HepG2 (cell line): ENCODE measurements at regions not wholly inside any gene's neighbourhood (a gene's known extent, or its start where the extent isn't known, plus 50 kb on each side); places are given as distances from the start of the nearest gene placed in this dataset.

Experiments
- ATAC-seq: fragments of 200-7000 bp; cut with Tn5 transposase; 3 replicates; pipeline ENCODE4 v1.9.1; 2020; ENCODE audit warnings: mild to moderate bottlenecking, moderate library complexity
- BruUV-seq: library from RNA; stranded (reverse); fragments of 400-500 nt; replicated peaks from 2 replicates; lab custom pipeline; 2021; lab: Mats Ljungman, UMichigan
- CTCF ChIA-PET: fragments of 300-600 bp; formaldehyde crosslinking; extraction: SDS; loops from one replicate; lab custom pipeline; 2021; ENCODE audit warnings: low total read pairs, inconsistent platforms, low intra/inter-chr PET ratio; lab: Yijun Ruan, JAX
- POLR2A ChIA-PET: fragments of 350-600 bp; sonication (Branson Sonifier 250); formaldehyde crosslinking; loops from one replicate; lab custom pipeline; 2020; ENCODE audit warnings: antibody characterized with exemption, inconsistent platforms; lab: Yijun Ruan, JAX
- DNase-seq: peaks from one replicate; pipeline ENCODE4 v3.0.0-alpha.2; 2015; ENCODE audit warnings: low spot score
- FAIRE-seq: peaks from 3 replicates; lab custom pipeline; 2011; peaks lifted over from hg19 to GRCh38; lab: Jason Lieb, UNC
- H2AFZ ChIP-seq: one replicate; pipeline ENCODE4 v1.6.1; 2011; ENCODE audit warnings: low read length, inconsistent platforms
- H3K27ac ChIP-seq: fragments of 300-600 bp; 3 replicates; pipeline ENCODE4 v1.8.0; 2011; ENCODE audit warnings: mixed run types, mild to moderate bottlenecking, mixed read lengths, low read length, inconsistent platforms; ENCODE audit not compliant: insufficient read depth; ENCODE audit errors: extremely low read length
- H3K27me3 ChIP-seq, 2 experiments: fragments of 200-600 bp in 1 of 2; 2 replicates in 1 of 2; 3 replicates in 1 of 2; pipeline versions ENCODE4 v1.6.0 to v1.8.0; 2011; ENCODE audit warnings: low read length in 2 of 2, mild to moderate bottlenecking in 2 of 2, moderate library complexity in 2 of 2, inconsistent platforms in 1 of 2; ENCODE audit not compliant: insufficient read depth in 2 of 2, control insufficient read depth in 1 of 2
- H3K36me3 ChIP-seq, 2 experiments: fragments of 200-600 bp in 1 of 2; replicated peaks in 1 of 2; 2 replicates in 1 of 2; 3 replicates in 1 of 2; pipeline versions ENCODE4 v1.5.1 to v1.8.0; 2011; ENCODE audit warnings: low read length in 2 of 2, inconsistent platforms in 1 of 2; ENCODE audit not compliant: insufficient read depth in 2 of 2, control insufficient read depth in 1 of 2
- H3K4me1 ChIP-seq: 2 replicates; pipeline ENCODE4 v1.5.1; 2012; ENCODE audit warnings: low read length, inconsistent platforms; ENCODE audit not compliant: insufficient read depth
- H3K4me2 ChIP-seq: 2 replicates; pipeline ENCODE4 v1.6.0; 2011; ENCODE audit warnings: low read depth, low read length, inconsistent platforms
- H3K4me3 ChIP-seq, 3 experiments: fragments of 200-600 bp in 1 of 3; sonication (generic), shearing (Covaris generic) in 1 of 3; replicated peaks in 1 of 3; 2 replicates each; pipeline ENCODE4 v1.5.1; 2011 to 2016; ENCODE audit warnings: low read length in 3 of 3, inconsistent platforms in 2 of 3, low read depth in 2 of 3, mild to moderate bottlenecking in 2 of 3, control low read depth in 1 of 3, mixed read lengths in 1 of 3; ENCODE audit not compliant: insufficient read depth in 1 of 3
- H3K79me2 ChIP-seq: one replicate; pipeline ENCODE4 v1.6.1; 2011; ENCODE audit warnings: low read length, inconsistent platforms; ENCODE audit not compliant: insufficient read depth
- H3K9ac ChIP-seq: 2 replicates; pipeline ENCODE4 v1.6.0; 2011; ENCODE audit warnings: mild to moderate bottlenecking, low read depth, low read length, inconsistent platforms; ENCODE audit not compliant: insufficient read depth
- H3K9me3 ChIP-seq: 2 replicates; pipeline ENCODE4 v1.5.1; 2012; ENCODE audit warnings: mild to moderate bottlenecking, low read length
- H4K20me1 ChIP-seq: 2 replicates; pipeline ENCODE4 v1.6.0; 2011; ENCODE audit warnings: inconsistent platforms, mild to moderate bottlenecking, low read length, moderate library complexity; ENCODE audit not compliant: insufficient read depth
- ISX ChIP-seq: sonication (generic); formaldehyde crosslinking; conservative IDR thresholded peaks from 2 replicates; pipeline ENCODE4 v1.5.0; 2020; ENCODE audit warnings: missing genetic modification reagents
- NFE2L1 ChIP-seq: sonication (generic); formaldehyde crosslinking; IDR thresholded peaks from 2 replicates; pipeline ENCODE4 v1.4.0; 2020; ENCODE audit warnings: missing genetic modification reagents, mild to moderate bottlenecking, borderline replicate concordance
- NR2F6 ChIP-seq, 2 experiments: IDR thresholded peaks; 2 replicates each; pipeline ENCODE4 v1.6.1; 2016; ENCODE audit warnings: antibody characterized with exemption in 1 of 2, mild to moderate bottlenecking in 1 of 2
- SETDB1 ChIP-seq: sonication (generic); formaldehyde crosslinking; IDR thresholded peaks from 2 replicates; pipeline ENCODE4 v1.5.1; 2020; ENCODE audit warnings: missing genetic modification reagents, mild to moderate bottlenecking, borderline replicate concordance
- SPEN ChIP-seq: sonication (generic); formaldehyde crosslinking; IDR thresholded peaks from 2 replicates; pipeline ENCODE4 v1.5.1; 2020; ENCODE audit warnings: low read depth, mild to moderate bottlenecking, missing genetic modification reagents
- ZNF101 ChIP-seq: sonication (generic); formaldehyde crosslinking; IDR thresholded peaks from 2 replicates; pipeline ENCODE4 v1.4.0; 2020; ENCODE audit warnings: mild to moderate bottlenecking, low read depth, missing genetic modification reagents, borderline replicate concordance
- ZNF34 ChIP-seq: sonication (generic); formaldehyde crosslinking; IDR thresholded peaks from 2 replicates; pipeline ENCODE4 v1.4.0; 2020; ENCODE audit warnings: mild to moderate bottlenecking, missing genetic modification reagents, borderline replicate concordance
- WGBS: methylation state at CpG from one replicate; pipeline ENCODE4 v1.1.6; 2017; ENCODE audit warnings: low lambda C conversion rate; 5-methylcytosine and 5-hydroxymethylcytosine counted together
- in situ Hi-C: cut with HindIII; loops from 2 replicates; pipeline ENCODE4 v1.10.0; 2017; ENCODE audit warnings: low pct_unique_long_range_greater_than_20kb; ENCODE audit not compliant: extremely low pct_ligation_motif_present
- intact Hi-C: fragments of 100-400 bp; cut with micrococcal nuclease; formaldehyde crosslinking; loops from one replicate; pipeline ENCODE4 v1.10.0; 2022; ENCODE audit not compliant: unreplicated experiment
- TF ChIP-seq, protein P1 (sequence below): sonication (generic); formaldehyde crosslinking; IDR thresholded peaks from 2 replicates; pipeline ENCODE4 v1.5.0; 2020; ENCODE audit warnings: missing genetic modification reagents
- TF ChIP-seq, protein P2 (sequence below): sonication (generic); formaldehyde crosslinking; IDR thresholded peaks from 2 replicates; pipeline ENCODE4 v1.4.0; 2020; ENCODE audit warnings: mild to moderate bottlenecking, missing genetic modification reagents, borderline replicate concordance
- TF ChIP-seq, protein P3 (sequence below): sonication (generic); formaldehyde crosslinking; IDR thresholded peaks from 2 replicates; pipeline ENCODE4 v1.5.0; 2020; ENCODE audit warnings: missing genetic modification reagents

DNA sequence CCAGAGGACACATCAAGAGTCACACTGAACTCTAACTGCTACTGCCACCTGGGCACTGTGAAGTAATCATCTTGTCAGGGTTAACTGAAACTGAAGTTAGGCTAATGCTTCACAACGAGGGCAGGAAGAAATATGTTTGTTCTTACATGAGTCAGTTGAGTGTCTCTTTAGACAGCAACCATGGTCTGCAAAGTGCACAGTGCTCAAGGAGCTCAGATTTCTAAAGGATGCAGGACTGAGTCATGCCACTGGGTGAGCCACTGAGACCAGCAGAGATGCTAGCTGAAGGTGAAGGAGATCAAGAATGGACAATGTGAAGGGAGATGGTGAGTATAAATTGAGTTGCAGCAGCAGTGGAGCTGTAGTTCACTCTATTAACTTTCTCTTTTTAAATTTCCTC, 76.0 kb upstream of the CTTNBP2 start:
- no peaks in the 10 kb centered on the region for H4K20me1 ChIP-seq
- BruUV-seq: no TSS peak
- in situ Hi-C loops (no loop called here), intact Hi-C loops (no loop called here)
- no peaks in the 10 kb centered on the region for H3K4me1 ChIP-seq
- H3K79me2 ChIP-seq: no peaks in the 10 kb centered on the region
- no peak overlapping the region for H3K27ac ChIP-seq
- ChIA-PET POLR2A (no interaction called here), CTCF (no interaction called here)
- H3K36me3 ChIP-seq: no peaks in the 10 kb centered on the region
- DNase-seq: no peak
- no peak for FAIRE-seq
- H3K9me3 ChIP-seq: no peaks in the 10 kb centered on the region
- H2AFZ ChIP-seq: no peak overlapping the region
- H3K4me2 ChIP-seq: no peak overlapping the region
- no peak overlapping the region for H3K9ac ChIP-seq
- peak; percentile 62 for ATAC-seq
- WGBS: 0% methylated on average over 1 of the region's 1 CpG
- TF ChIP-seq ISX (no peak), SETDB1 (CRISPR knock-in tag) (no peak), SPEN (no peak), NR2F6 (IDR thresholded peaks at IDR 0.05) (no peak), NR2F6 (CRISPR knock-in tag; IDR thresholded peaks at IDR 0.05) (no peak), ZNF101 (CRISPR knock-in tag) (no peak), ZNF34 (CRISPR knock-in tag) (no peak), NFE2L1 (CRISPR knock-in tag) (no peak)
- TF ChIP-seq, protein P1, sequence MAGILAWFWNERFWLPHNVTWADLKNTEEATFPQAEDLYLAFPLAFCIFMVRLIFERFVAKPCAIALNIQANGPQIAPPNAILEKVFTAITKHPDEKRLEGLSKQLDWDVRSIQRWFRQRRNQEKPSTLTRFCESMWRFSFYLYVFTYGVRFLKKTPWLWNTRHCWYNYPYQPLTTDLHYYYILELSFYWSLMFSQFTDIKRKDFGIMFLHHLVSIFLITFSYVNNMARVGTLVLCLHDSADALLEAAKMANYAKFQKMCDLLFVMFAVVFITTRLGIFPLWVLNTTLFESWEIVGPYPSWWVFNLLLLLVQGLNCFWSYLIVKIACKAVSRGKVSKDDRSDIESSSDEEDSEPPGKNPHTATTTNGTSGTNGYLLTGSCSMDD (CRISPR knock-in tag): no peak
- TF ChIP-seq, protein P2, sequence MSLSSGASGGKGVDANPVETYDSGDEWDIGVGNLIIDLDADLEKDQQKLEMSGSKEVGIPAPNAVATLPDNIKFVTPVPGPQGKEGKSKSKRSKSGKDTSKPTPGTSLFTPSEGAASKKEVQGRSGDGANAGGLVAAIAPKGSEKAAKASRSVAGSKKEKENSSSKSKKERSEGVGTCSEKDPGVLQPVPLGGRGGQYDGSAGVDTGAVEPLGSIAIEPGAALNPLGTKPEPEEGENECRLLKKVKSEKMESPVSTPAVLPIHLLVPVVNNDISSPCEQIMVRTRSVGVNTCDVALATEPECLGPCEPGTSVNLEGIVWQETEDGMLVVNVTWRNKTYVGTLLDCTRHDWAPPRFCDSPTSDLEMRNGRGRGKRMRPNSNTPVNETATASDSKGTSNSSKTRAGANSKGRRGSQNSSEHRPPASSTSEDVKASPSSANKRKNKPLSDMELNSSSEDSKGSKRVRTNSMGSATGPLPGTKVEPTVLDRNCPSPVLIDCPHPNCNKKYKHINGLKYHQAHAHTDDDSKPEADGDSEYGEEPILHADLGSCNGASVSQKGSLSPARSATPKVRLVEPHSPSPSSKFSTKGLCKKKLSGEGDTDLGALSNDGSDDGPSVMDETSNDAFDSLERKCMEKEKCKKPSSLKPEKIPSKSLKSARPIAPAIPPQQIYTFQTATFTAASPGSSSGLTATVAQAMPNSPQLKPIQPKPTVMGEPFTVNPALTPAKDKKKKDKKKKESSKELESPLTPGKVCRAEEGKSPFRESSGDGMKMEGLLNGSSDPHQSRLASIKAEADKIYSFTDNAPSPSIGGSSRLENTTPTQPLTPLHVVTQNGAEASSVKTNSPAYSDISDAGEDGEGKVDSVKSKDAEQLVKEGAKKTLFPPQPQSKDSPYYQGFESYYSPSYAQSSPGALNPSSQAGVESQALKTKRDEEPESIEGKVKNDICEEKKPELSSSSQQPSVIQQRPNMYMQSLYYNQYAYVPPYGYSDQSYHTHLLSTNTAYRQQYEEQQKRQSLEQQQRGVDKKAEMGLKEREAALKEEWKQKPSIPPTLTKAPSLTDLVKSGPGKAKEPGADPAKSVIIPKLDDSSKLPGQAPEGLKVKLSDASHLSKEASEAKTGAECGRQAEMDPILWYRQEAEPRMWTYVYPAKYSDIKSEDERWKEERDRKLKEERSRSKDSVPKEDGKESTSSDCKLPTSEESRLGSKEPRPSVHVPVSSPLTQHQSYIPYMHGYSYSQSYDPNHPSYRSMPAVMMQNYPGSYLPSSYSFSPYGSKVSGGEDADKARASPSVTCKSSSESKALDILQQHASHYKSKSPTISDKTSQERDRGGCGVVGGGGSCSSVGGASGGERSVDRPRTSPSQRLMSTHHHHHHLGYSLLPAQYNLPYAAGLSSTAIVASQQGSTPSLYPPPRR: no peak
- TF ChIP-seq, protein P3, sequence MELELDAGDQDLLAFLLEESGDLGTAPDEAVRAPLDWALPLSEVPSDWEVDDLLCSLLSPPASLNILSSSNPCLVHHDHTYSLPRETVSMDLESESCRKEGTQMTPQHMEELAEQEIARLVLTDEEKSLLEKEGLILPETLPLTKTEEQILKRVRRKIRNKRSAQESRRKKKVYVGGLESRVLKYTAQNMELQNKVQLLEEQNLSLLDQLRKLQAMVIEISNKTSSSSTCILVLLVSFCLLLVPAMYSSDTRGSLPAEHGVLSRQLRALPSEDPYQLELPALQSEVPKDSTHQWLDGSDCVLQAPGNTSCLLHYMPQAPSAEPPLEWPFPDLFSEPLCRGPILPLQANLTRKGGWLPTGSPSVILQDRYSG: no peak
- H3K27me3 ChIP-seq: no peaks in the 10 kb centered on the region
- H3K4me3 ChIP-seq: no peak overlapping the region
